ENCODE measurements at regions not wholly inside any gene's neighbourhood (a gene's known extent, or its start where the extent isn't known, plus 50 kb on each side); places are given as distances from the start of the nearest gene placed in this dataset.

DNA sequence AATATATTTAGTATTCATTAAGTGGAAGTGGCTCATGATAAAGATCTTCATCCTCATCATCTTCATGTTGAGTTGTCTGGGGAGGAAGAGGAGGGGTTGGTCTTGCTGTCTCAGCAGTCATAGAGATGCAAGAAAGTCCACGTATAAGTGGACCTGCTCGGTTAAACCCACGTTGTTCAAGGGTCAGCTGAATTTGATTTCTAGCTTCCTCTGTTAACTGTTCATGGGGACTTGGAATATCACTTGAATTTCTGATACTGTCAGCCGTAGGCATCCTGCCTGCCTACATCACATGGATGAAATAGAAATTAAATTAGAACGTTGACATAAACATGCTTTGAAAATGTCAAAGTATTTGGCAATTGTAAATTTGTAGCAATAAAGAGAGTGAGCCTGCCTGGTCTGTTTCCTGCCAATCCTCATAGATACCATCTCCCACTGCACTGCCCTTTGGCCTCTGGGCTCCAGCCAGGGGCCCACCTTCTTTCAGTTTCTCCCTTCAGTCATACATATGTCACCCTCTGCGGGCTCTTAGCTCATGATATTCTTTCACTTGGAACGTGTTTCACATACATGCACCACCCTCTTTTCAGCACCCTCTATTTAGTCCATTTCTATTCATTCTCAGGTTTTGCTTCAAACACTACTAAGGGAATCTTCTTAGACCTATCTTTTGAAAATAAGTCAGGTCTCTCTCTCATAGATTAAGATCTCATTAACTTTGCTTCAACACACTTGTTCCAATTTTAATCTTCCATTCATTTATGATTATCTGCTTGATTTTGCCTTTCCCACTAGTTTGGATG, 376.3 kb downstream of the IPMK start:
- no peaks in the 10 kb centered on the region for H3K36me3 ChIP-seq (replicated peaks in 1 of 2; ENCODE audit: control insufficient read depth in 1 of 2, insufficient read depth in 2 of 2, low read length in 1 of 2)
- CTCF ChIA-PET, result interaction anchor here (0.9 kb wide), 1 partner anchor 261 kb away, joined by 3 read pairs; no protein-coding TSS in a partner anchor
- H2AFZ ChIP-seq (ENCODE audit: low read depth), result no peak overlapping the region
- H3K4me2 ChIP-seq, result no peak overlapping the region
- no peak overlapping the region for H3K4me3 ChIP-seq (ENCODE audit: low read depth in 2 of 2, low read length in 1 of 2)
- H3K79me2 ChIP-seq (ENCODE audit: insufficient read depth), result no peaks in the 10 kb centered on the region
- H3K27me3 ChIP-seq (ENCODE audit: insufficient read depth), result no peaks in the 10 kb centered on the region; the same call in 1 of the 2 replicates
- no peaks in the 10 kb centered on the region for H3K9me3 ChIP-seq
- no peaks in the 10 kb centered on the region for H3K4me1 ChIP-seq (ENCODE audit: control insufficient read depth in 1 of 2, insufficient read depth in 2 of 2, low read depth in 1 of 2, low read length in 1 of 2)
- no peak overlapping the region for H3K27ac ChIP-seq (ENCODE audit: low read depth in 2 of 2, low read length in 1 of 2)
- H3K9ac ChIP-seq, result no peak overlapping the region
- TF ChIP-seq, protein P1, sequence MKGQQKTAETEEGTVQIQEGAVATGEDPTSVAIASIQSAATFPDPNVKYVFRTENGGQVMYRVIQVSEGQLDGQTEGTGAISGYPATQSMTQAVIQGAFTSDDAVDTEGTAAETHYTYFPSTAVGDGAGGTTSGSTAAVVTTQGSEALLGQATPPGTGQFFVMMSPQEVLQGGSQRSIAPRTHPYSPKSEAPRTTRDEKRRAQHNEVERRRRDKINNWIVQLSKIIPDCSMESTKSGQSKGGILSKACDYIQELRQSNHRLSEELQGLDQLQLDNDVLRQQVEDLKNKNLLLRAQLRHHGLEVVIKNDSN (IDR thresholded peaks at IDR 0.05; ENCODE audit: borderline replicate concordance, low read depth), result no peak
- TF ChIP-seq EZH2phosphoT487 (IDR thresholded peaks at IDR 0.05; ENCODE audit: borderline replicate concordance, low read depth) (no peak), TAF1 (IDR thresholded peaks at IDR 0.05; ENCODE audit: borderline replicate concordance, low read depth, low read length) (no peak), EP300 (IDR thresholded peaks at IDR 0.05; ENCODE audit: borderline replicate concordance in 1 of 2, low read depth in 1 of 2, low read length in 1 of 2) (no peak), RFX5 (IDR thresholded peaks at IDR 0.05; ENCODE audit: low read length) (no peak), FOSL2 (IDR thresholded peaks at IDR 0.05; ENCODE audit: borderline replicate concordance, low read depth) (no peak), POLR2AphosphoS5 (IDR thresholded peaks at IDR 0.05; ENCODE audit: low read depth, low read length) (no peak), FOXM1 (IDR thresholded peaks at IDR 0.05; ENCODE audit: low read depth) (no peak), FOXJ3 (CRISPR knock-in tag; IDR thresholded peaks at IDR 0.05) (no peak), RXRA (IDR thresholded peaks at IDR 0.05; ENCODE audit: borderline replicate concordance, low read depth) (no peak), TEAD4 (IDR thresholded peaks at IDR 0.05; ENCODE audit: borderline replicate concordance, insufficient read depth) (no peak), NRF1 (IDR thresholded peaks at IDR 0.05; ENCODE audit: low read depth, low read length) (no peak)
- TF ChIP-seq, protein P2, sequence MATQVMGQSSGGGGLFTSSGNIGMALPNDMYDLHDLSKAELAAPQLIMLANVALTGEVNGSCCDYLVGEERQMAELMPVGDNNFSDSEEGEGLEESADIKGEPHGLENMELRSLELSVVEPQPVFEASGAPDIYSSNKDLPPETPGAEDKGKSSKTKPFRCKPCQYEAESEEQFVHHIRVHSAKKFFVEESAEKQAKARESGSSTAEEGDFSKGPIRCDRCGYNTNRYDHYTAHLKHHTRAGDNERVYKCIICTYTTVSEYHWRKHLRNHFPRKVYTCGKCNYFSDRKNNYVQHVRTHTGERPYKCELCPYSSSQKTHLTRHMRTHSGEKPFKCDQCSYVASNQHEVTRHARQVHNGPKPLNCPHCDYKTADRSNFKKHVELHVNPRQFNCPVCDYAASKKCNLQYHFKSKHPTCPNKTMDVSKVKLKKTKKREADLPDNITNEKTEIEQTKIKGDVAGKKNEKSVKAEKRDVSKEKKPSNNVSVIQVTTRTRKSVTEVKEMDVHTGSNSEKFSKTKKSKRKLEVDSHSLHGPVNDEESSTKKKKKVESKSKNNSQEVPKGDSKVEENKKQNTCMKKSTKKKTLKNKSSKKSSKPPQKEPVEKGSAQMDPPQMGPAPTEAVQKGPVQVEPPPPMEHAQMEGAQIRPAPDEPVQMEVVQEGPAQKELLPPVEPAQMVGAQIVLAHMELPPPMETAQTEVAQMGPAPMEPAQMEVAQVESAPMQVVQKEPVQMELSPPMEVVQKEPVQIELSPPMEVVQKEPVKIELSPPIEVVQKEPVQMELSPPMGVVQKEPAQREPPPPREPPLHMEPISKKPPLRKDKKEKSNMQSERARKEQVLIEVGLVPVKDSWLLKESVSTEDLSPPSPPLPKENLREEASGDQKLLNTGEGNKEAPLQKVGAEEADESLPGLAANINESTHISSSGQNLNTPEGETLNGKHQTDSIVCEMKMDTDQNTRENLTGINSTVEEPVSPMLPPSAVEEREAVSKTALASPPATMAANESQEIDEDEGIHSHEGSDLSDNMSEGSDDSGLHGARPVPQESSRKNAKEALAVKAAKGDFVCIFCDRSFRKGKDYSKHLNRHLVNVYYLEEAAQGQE (IDR thresholded peaks at IDR 0.05; ENCODE audit: low read depth, low read length), result no peak
- TF ChIP-seq, protein P3, sequence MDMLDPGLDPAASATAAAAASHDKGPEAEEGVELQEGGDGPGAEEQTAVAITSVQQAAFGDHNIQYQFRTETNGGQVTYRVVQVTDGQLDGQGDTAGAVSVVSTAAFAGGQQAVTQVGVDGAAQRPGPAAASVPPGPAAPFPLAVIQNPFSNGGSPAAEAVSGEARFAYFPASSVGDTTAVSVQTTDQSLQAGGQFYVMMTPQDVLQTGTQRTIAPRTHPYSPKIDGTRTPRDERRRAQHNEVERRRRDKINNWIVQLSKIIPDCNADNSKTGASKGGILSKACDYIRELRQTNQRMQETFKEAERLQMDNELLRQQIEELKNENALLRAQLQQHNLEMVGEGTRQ (IDR thresholded peaks at IDR 0.05; ENCODE audit: borderline replicate concordance, low read depth, low read length), result no peak
- TF ChIP-seq, protein P4, sequence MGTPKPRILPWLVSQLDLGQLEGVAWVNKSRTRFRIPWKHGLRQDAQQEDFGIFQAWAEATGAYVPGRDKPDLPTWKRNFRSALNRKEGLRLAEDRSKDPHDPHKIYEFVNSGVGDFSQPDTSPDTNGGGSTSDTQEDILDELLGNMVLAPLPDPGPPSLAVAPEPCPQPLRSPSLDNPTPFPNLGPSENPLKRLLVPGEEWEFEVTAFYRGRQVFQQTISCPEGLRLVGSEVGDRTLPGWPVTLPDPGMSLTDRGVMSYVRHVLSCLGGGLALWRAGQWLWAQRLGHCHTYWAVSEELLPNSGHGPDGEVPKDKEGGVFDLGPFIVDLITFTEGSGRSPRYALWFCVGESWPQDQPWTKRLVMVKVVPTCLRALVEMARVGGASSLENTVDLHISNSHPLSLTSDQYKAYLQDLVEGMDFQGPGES (IDR thresholded peaks at IDR 0.05; ENCODE audit: low read depth, low read length), result no peak
- H4K20me1 ChIP-seq (ENCODE audit: insufficient read depth), result no peaks in the 10 kb centered on the region
- no peak for DNase-seq
- 20% methylated on average over 7 of the region's 7 CpGs for whole genome bisulfite sequencing (ENCODE audit: low lambda C conversion rate)
- POLR2A ChIA-PET, result no interaction called here
- H3K9me2 ChIP-seq, result no peaks in the 10 kb centered on the region
- no peaks in the 10 kb centered on the region for H3F3A ChIP-seq (replicated peaks; ENCODE audit: insufficient read depth)
